CD4-positive, alpha-beta T cell (primary cell): ENCODE measurements at regions not wholly inside any gene's neighbourhood (a gene's known extent, or its start where the extent isn't known, plus 50 kb on each side); places are given as distances from the start of the nearest gene placed in this dataset.

Experiments used
- ATAC-seq: fragments of 200-7000 bp; cut with Tn5 transposase; one replicate; pipeline ENCODE4 v1.10.0; 2022; ENCODE audit warnings: mild to moderate bottlenecking; ENCODE audit not compliant: poor library complexity
- CTCF ChIA-PET: fragments of 350-600 bp; sonication (Branson Sonifier 250); formaldehyde crosslinking; loops from one replicate; lab custom pipeline; 2021; ENCODE audit warnings: antibody characterized with exemption, inconsistent platforms; lab: Charles Lee
- POLR2A ChIA-PET: fragments of 350-600 bp; sonication (Branson Sonifier 250); formaldehyde crosslinking; loops from one replicate; lab custom pipeline; 2021; ENCODE audit warnings: antibody characterized with exemption, inconsistent platforms; lab: Charles Lee
- DNase-seq, 14 experiments: peaks; one replicate each; pipeline ENCODE4 v3.0.0-alpha.2; 2013 to 2020; ENCODE audit warnings: mixed read lengths in 2 of 14
- H3K27ac ChIP-seq, 2 donors: one replicate each; pipeline versions ENCODE4 v1.5.1 to v1.7.0; 2013; ENCODE audit warnings: low read length in 2 of 2, low read depth in 1 of 2, mild to moderate bottlenecking in 1 of 2
- H3K27me3 ChIP-seq, 2 experiments: 1 replicate in 1 of 2; 2 replicates in 1 of 2; pipeline versions ENCODE4 v1.6.1 to v1.7.0; 2013; ENCODE audit warnings: low read length in 2 of 2, control low read depth in 1 of 2, mild to moderate bottlenecking in 1 of 2, moderate library complexity in 1 of 2; ENCODE audit not compliant: insufficient read depth in 2 of 2, control insufficient read depth in 1 of 2
- H3K36me3 ChIP-seq: one replicate; pipeline ENCODE4 v1.6.1; 2013; ENCODE audit warnings: low read length, control low read depth; ENCODE audit not compliant: insufficient read depth
- H3K4me1 ChIP-seq: one replicate; pipeline ENCODE4 v1.6.1; 2013; ENCODE audit warnings: low read length, control low read depth; ENCODE audit not compliant: insufficient read depth
- H3K4me3 ChIP-seq: one replicate; pipeline ENCODE4 v1.5.1; 2013; ENCODE audit warnings: mild to moderate bottlenecking, low read length, moderate library complexity
- H3K9me3 ChIP-seq, 2 experiments: 1 replicate in 1 of 2; 2 replicates in 1 of 2; pipeline versions ENCODE4 v1.6.1 to v1.7.0; 2013; ENCODE audit warnings: low read length in 2 of 2, mild to moderate bottlenecking in 2 of 2, control low read depth in 1 of 2, moderate library complexity in 1 of 2; ENCODE audit not compliant: control insufficient read depth in 1 of 2, insufficient read depth in 1 of 2
- H3K27ac Mint-ChIP-seq: one replicate; pipeline ENCODE4 v1.8.0; 2020; ENCODE audit warnings: mixed read lengths
- H3K27me3 Mint-ChIP-seq: one replicate; pipeline ENCODE4 v1.8.0; 2021; ENCODE audit warnings: mixed read lengths
- H3K36me3 Mint-ChIP-seq: one replicate; pipeline ENCODE4 v1.8.0; 2021; ENCODE audit warnings: low read depth, mixed read lengths
- H3K4me1 Mint-ChIP-seq: one replicate; pipeline ENCODE4 v1.8.0; 2021; ENCODE audit warnings: low read depth, mixed read lengths
- H3K4me3 Mint-ChIP-seq: one replicate; pipeline ENCODE4 v1.8.0; 2020; ENCODE audit warnings: mild to moderate bottlenecking, mixed read lengths
- H3K9me3 Mint-ChIP-seq: one replicate; pipeline ENCODE4 v1.8.0; 2020; ENCODE audit warnings: mixed read lengths
- CTCF ChIP-seq: fragments of 200-600 bp; IDR thresholded peaks from one replicate; pipeline ENCODE4 v1.8.0; 2022; ENCODE audit warnings: antibody characterized with exemption, mild to moderate bottlenecking
- intact Hi-C, 2 experiments: fragments of 100-400 bp; cut with DNase I in 1 of 2; cut with micrococcal nuclease in 1 of 2; formaldehyde crosslinking; loops; one replicate each; pipeline versions ENCODE4 v1.15.1 to v1.9.0; 2023 to 2025; cut with DNase I, micrococcal nuclease

- no peaks in the 10 kb centered on the region for H3K4me1 Mint-ChIP-seq
- peaks cover 7 to 14% of the 10 kb centered on the region in 2 experiments for H3K9me3 ChIP-seq
- intact Hi-C loops: no loop called here
- DNase-seq (no peak), ATAC-seq (no peak)
- no peaks in the 10 kb centered on the region for H3K27me3 Mint-ChIP-seq
- no peaks in the 10 kb centered on the region for H3K36me3 ChIP-seq
- ChIA-PET POLR2A (no interaction called here), CTCF (no interaction called here)
- H3K27ac Mint-ChIP-seq: no peak overlapping the region
- no peaks in the 10 kb centered on the region for H3K36me3 Mint-ChIP-seq
- H3K27ac ChIP-seq: no peak overlapping the region
- TF ChIP-seq CTCF: no peak
- H3K27me3 ChIP-seq: no peaks in the 10 kb centered on the region
- no peaks in the 10 kb centered on the region for H3K4me1 ChIP-seq
- no peak overlapping the region for H3K4me3 Mint-ChIP-seq
- peaks cover 13% of the 10 kb centered on the region for H3K9me3 Mint-ChIP-seq
- no peak overlapping the region for H3K4me3 ChIP-seq
These were observed 742.5 kb upstream of the PABPC4L start for GRCh38 chr4:134944115-134944514.

GRCh38 chr4:134936014-134936413 lies 734.4 kb upstream of the PABPC4L start:
- Histone ChIP-seq H3K36me3 (no peaks in the 10 kb centered on the region), H3K4me3 (no peak overlapping the region), H3K4me1 (no peaks in the 10 kb centered on the region), H3K27me3 (no peaks in the 10 kb centered on the region), H3K27ac (no peak overlapping the region), H3K9me3 (no peaks in the 10 kb centered on the region)
- POLR2A ChIA-PET: no interaction called here
- H3K27me3 Mint-ChIP-seq: no peaks in the 10 kb centered on the region
- H3K36me3 Mint-ChIP-seq: no peaks in the 10 kb centered on the region
- intact Hi-C loops: no loop called here
- ATAC-seq (no peak), DNase-seq (no peak)
- no peak overlapping the region for H3K4me3 Mint-ChIP-seq
- H3K9me3 Mint-ChIP-seq: peaks cover 4% of the 10 kb centered on the region
- TF ChIP-seq CTCF: no peak
- CTCF ChIA-PET: no interaction called here
- no peak overlapping the region for H3K27ac Mint-ChIP-seq
- no peaks in the 10 kb centered on the region for H3K4me1 Mint-ChIP-seq

GRCh38 chr4:134935320-134935719 lies 733.7 kb upstream of the PABPC4L start:
- no peaks in the 10 kb centered on the region for H3K27me3 ChIP-seq
- Mint-ChIP-seq H3K9me3 (peaks cover 4% of the 10 kb centered on the region), H3K36me3 (no peaks in the 10 kb centered on the region), H3K4me1 (no peaks in the 10 kb centered on the region), H3K27me3 (no peaks in the 10 kb centered on the region), H3K4me3 (no peak overlapping the region), H3K27ac (no peak overlapping the region)
- DNase-seq (no peak), ATAC-seq (no peak)
- CTCF ChIA-PET: no interaction called here
- no peaks in the 10 kb centered on the region for H3K4me1 ChIP-seq
- no peak for TF ChIP-seq CTCF
- no peaks in the 10 kb centered on the region for H3K9me3 ChIP-seq
- H3K27ac ChIP-seq: no peak overlapping the region
- POLR2A ChIA-PET: no interaction called here
- no peak overlapping the region for H3K4me3 ChIP-seq
- intact Hi-C loops: no loop called here
- no peaks in the 10 kb centered on the region for H3K36me3 ChIP-seq
